Fibroblast of mammary gland (primary cell): ENCODE measurements at regions not wholly inside any gene's neighbourhood (a gene's known extent, or its start where the extent isn't known, plus 50 kb on each side); places are given as distances from the start of the nearest gene placed in this dataset.

ENCODE experiments used
- DNase-seq: peaks from one replicate; pipeline ENCODE4 v3.0.0-alpha.2; 2010; ENCODE audit warnings: low read depth
- H3K4me3 ChIP-seq: 2 replicates; pipeline ENCODE4 v1.5.1; 2011; ENCODE audit warnings: low read depth, mild to moderate bottlenecking, low read length, moderate library complexity; ENCODE audit not compliant: control insufficient read depth
- TF ChIP-seq, protein P1 (sequence below): conservative IDR thresholded peaks from 2 replicates; pipeline ENCODE4 v1.5.1; 2011; ENCODE audit warnings: low read depth, low read length, inconsistent platforms; ENCODE audit not compliant: control insufficient read depth, insufficient read depth

DNA sequence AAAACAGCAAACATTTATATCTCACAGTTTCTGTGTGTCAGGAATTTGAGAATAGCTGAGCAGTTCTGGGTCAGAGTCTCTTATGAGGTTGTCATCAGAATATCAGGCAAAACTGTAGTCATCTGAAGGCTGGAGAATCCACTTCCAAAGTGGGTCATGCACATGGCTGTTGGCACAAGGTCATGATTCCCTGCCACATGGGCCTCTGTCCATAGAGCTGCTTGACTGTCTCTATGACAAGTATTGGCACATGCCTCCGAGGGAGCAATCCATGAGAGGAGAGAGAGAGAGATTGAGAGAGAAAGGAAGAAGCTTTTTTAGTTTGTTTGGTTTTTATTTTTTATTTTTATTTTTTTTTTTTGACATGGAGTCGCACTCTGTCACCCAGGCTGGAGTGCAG lies 101.8 kb upstream of the DDX18 start:
- no peak overlapping the region for H3K4me3 ChIP-seq
- DNase-seq = no peak
- TF ChIP-seq, protein P1, sequence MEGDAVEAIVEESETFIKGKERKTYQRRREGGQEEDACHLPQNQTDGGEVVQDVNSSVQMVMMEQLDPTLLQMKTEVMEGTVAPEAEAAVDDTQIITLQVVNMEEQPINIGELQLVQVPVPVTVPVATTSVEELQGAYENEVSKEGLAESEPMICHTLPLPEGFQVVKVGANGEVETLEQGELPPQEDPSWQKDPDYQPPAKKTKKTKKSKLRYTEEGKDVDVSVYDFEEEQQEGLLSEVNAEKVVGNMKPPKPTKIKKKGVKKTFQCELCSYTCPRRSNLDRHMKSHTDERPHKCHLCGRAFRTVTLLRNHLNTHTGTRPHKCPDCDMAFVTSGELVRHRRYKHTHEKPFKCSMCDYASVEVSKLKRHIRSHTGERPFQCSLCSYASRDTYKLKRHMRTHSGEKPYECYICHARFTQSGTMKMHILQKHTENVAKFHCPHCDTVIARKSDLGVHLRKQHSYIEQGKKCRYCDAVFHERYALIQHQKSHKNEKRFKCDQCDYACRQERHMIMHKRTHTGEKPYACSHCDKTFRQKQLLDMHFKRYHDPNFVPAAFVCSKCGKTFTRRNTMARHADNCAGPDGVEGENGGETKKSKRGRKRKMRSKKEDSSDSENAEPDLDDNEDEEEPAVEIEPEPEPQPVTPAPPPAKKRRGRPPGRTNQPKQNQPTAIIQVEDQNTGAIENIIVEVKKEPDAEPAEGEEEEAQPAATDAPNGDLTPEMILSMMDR = no peak

DNA sequence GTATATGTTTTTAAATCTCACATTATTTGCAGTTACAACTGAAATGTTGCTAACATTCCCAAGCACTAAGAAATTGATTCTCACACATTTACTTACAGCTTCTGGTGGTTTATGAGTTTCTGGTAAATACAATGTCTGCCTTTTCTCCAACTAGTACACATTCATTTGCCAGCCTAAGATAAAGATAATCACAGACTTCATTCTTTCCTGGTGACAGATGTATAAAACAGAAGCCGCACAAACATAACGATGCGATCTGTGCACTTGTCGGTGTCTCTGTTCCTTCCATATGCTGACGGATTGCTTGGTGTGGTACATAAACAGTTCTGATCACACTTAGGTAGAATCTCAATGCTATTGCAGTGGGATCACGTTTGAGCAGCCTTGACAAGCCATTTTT lies 100.4 kb upstream of the DDX18 start:
- TF ChIP-seq, protein P1 = no peak
- DNase-seq = no peak
- no peak overlapping the region for H3K4me3 ChIP-seq

DNA sequence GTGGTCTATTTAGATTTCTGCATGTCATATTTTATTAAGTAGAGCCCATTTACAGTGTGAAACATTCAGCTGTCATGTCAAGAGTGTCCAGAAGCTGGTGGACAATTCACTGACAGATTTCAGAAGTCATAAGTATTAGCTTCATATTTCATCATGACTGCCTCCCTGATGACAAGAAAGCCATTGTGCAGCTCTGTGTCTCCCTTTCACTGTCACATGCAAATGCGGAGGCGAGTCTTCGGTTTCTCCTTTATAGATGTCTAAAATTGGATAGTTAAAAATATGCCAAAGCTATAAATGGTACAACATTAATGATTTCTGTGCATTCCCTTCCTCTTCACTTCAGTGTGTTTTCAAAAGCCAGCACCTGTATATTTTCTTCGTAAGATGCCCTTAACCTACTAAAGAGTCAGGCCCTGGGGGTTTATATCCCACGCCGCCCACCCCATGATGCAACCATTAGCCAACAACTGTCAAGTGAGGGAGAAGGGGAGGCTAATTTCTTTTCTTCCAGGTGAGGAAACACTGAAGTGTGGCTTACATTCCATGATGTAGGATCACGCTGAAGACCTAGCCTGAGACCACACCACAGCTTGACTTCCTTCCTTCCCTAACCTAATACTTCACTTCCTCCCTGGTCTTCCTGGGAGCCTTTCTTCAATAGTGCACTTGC lies 99.6 kb upstream of the DDX18 start:
- DNase-seq = no peak
- TF ChIP-seq, protein P1 = no peak
- no peak overlapping the region for H3K4me3 ChIP-seq

DNA sequence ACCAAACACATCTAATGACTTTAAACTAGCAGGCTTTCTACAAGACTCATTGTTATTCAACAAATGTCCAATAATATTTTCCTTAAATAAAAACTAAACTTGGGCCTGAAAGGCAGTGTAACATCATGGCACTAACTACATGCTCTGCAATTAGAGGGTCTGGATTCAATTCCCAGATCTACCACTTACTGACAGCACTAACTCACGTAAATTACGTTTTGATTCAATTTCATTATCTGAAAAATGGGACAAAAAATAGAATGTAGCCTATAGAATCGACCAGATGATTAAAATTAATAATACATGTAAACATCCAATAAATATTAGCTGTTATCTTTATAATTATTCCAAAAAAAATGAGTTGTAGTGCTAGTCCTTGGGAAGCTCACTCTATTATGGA lies 98.0 kb upstream of the DDX18 start:
- no peak for DNase-seq
- no peak overlapping the region for H3K4me3 ChIP-seq
- TF ChIP-seq, protein P1 = no peak

DNA sequence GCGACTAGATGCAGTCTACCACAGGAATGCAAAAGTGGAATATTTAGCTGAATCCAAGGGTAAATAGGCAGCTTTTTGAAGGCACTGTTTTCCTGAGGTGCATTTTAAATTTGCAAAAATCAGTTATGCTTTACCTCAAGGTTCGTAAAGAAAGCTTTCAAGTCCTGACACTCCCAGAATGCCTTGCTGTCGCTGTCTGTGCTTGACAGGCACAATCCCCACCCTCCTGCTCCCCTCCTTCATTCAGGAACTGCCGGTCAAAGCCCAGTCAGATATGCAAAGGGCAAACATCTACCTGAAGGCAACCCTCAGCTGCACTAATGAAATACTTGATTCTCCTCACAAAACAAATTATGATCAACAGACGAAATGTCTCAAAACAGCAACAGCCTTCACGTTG lies 97.4 kb upstream of the DDX18 start:
- TF ChIP-seq, protein P1 = no peak
- H3K4me3 ChIP-seq = no peak overlapping the region
- no peak for DNase-seq

DNA sequence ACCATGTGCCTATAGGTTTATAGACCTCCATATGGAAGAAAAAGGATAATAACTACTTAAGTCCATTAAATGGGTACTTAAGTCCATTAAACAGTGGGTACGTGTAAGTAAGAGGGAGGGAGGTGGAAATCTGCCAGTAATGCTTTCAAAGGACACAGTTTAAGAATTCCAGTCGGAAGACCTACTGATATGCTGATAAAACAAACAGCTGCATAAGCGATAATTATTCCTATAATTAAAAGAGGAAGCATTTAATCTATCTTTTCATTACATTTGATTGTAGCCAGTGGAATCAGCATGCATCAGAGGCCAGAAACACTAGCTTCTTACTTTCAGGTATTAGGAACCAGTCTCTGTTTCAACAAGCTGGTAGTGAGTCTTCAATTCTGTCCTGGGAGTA lies 96.4 kb upstream of the DDX18 start:
- no peak for DNase-seq
- TF ChIP-seq, protein P1 = no peak
- H3K4me3 ChIP-seq = no peak overlapping the region

DNA sequence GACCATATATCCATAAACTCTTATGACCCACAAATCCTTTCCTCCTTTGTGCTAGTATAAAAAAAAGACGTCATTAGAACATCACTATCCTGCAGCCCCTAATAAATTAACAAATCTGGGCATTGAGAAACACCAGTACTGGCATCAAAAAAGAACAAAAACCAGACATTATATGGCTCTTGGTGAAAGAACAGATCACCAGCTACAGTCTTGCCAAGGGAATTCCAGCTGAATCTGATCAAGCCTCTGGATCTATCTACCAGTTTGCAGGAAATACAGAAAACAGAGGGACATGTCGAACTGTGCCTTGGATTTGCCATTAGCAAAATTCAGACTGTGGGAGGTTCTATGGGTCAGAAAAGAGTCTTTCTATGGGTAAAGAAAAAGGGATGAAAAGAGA lies 93.7 kb upstream of the DDX18 start:
- no peak overlapping the region for H3K4me3 ChIP-seq
- DNase-seq = no peak
- TF ChIP-seq, protein P1 = no peak
